NB4 (cell line): ENCODE measurements at regions not wholly inside any gene's neighbourhood (a gene's known extent, or its start where the extent isn't known, plus 50 kb on each side); places are given as distances from the start of the nearest gene placed in this dataset.

Experiments used
- MAX ChIP-seq: IDR thresholded peaks from 2 replicates; pipeline ENCODE4 v1.6.1; 2011; ENCODE audit warnings: low read depth, low read length
- MYC ChIP-seq: IDR thresholded peaks from 2 replicates; pipeline ENCODE4 v1.6.1; 2011; ENCODE audit warnings: low read depth, low read length
- POLR2A ChIP-seq: IDR thresholded peaks from 2 replicates; pipeline ENCODE4 v1.6.1; 2011; ENCODE audit warnings: mild to moderate bottlenecking; ENCODE audit not compliant: insufficient read length; ENCODE audit errors: extremely low read depth
- TF ChIP-seq, protein P1 (sequence below): IDR thresholded peaks from one replicate; pipeline ENCODE4 v1.5.1; 2012; ENCODE audit warnings: low read depth, low read length

DNA sequence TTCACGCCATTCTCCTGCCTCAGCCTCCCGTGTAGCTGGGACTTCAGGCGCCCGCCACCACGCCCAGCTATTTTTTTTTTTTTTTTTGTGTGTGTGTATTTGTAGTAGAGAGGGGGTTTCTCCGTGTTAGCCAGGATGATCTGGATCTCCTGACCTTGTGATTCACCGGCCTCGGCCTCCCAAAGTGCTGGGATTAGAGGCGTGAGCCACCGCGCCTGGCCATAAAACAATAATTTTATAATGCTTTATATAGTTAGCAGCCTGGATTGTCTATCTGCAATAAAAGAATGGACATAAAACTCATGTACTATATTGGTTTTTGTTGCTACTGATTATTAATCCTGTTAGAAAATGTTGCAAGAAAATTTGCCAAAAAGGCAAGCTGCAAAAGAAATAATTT, 195.9 kb upstream of the BANK1 start:
- TF ChIP-seq POLR2A (no peak), MYC (no peak), MAX (no peak)
- TF ChIP-seq, protein P1, sequence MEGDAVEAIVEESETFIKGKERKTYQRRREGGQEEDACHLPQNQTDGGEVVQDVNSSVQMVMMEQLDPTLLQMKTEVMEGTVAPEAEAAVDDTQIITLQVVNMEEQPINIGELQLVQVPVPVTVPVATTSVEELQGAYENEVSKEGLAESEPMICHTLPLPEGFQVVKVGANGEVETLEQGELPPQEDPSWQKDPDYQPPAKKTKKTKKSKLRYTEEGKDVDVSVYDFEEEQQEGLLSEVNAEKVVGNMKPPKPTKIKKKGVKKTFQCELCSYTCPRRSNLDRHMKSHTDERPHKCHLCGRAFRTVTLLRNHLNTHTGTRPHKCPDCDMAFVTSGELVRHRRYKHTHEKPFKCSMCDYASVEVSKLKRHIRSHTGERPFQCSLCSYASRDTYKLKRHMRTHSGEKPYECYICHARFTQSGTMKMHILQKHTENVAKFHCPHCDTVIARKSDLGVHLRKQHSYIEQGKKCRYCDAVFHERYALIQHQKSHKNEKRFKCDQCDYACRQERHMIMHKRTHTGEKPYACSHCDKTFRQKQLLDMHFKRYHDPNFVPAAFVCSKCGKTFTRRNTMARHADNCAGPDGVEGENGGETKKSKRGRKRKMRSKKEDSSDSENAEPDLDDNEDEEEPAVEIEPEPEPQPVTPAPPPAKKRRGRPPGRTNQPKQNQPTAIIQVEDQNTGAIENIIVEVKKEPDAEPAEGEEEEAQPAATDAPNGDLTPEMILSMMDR: no peak
